ENCODE measurements at regions not wholly inside any gene's neighbourhood (a gene's known extent, or its start where the extent isn't known, plus 50 kb on each side); places are given as distances from the start of the nearest gene placed in this dataset.

GRCh38 chr5:98053170-98053569 is 720.3 kb upstream of the RGMB start:
- H3K4me3 ChIP-seq (ENCODE audit: low read depth, low read length): no peak overlapping the region
- TF ChIP-seq, protein P1, sequence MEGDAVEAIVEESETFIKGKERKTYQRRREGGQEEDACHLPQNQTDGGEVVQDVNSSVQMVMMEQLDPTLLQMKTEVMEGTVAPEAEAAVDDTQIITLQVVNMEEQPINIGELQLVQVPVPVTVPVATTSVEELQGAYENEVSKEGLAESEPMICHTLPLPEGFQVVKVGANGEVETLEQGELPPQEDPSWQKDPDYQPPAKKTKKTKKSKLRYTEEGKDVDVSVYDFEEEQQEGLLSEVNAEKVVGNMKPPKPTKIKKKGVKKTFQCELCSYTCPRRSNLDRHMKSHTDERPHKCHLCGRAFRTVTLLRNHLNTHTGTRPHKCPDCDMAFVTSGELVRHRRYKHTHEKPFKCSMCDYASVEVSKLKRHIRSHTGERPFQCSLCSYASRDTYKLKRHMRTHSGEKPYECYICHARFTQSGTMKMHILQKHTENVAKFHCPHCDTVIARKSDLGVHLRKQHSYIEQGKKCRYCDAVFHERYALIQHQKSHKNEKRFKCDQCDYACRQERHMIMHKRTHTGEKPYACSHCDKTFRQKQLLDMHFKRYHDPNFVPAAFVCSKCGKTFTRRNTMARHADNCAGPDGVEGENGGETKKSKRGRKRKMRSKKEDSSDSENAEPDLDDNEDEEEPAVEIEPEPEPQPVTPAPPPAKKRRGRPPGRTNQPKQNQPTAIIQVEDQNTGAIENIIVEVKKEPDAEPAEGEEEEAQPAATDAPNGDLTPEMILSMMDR (IDR thresholded peaks at IDR 0.05; ENCODE audit: insufficient read depth, low read length, severe bottlenecking): no peak
- FAIRE-seq: no peak
- no peaks in the 10 kb centered on the region for H3K36me3 ChIP-seq (ENCODE audit: control insufficient read depth, insufficient read depth, low read length)
- no peak for DNase-seq (ENCODE audit: low read depth)
- no peaks in the 10 kb centered on the region for H3K27me3 ChIP-seq (ENCODE audit: control insufficient read depth, insufficient read depth, low read length)

DNA sequence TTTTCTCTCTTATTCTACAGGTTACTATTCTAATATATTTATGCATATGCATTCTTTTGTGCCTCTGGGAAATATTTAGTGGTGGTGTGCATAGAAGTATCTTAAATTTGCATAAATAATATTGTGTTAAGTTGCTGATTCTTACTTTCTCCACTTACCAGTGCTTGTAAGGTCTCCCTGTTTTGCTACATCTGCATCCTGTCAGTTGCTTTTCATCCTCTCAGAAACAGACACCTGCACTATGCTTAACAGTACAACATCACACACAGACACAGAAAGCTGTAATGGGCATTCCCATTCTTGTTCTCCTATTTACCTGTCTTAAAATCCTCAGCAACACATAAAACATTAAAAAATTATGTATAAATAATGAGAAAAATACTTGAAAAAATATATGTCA is 713.3 kb upstream of the RGMB start:
- no peak for DNase-seq (ENCODE audit: low read depth)

DNA sequence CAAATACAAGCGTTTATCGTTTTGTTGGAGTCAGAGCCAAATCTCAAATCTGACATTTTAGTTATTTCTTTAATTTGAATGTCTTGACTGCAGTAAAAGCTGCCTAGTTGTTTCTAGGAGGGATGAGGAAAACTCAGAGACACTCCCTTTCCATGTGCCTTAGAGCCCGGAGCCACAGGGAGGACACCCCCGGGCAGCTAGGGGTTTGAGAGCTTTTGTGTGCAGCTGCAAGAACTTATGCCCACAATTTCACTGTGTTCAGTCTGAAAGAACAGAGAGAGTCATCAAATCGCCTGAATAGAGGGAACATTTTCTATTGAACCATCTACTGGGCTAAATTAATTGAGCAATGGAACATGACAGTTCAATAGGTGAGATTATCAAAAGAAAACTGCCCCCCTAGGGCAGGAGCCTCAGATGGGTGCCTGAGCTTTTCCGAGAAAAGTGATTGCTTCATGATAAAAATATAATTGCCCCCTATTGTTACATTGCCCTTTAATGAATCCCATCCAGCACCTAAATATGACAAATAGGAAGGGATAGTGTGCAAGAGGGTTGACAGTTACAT is 709.3 kb upstream of the RGMB start:
- Histone ChIP-seq H3K4me3 (ENCODE audit: low read depth, low read length) (no peak overlapping the region), H3K27me3 (ENCODE audit: control insufficient read depth, insufficient read depth, low read length) (no peaks in the 10 kb centered on the region), H3K36me3 (ENCODE audit: control insufficient read depth, insufficient read depth, low read length) (no peaks in the 10 kb centered on the region)
- DNase-seq (ENCODE audit: low read depth) (no peak), FAIRE-seq (no peak)
- TF ChIP-seq, protein P1 (IDR thresholded peaks at IDR 0.05; ENCODE audit: insufficient read depth, low read length, severe bottlenecking): no peak

More for the DNA sequence above, 713.3 kb upstream of the RGMB start:
- no peaks in the 10 kb centered on the region for H3K36me3 ChIP-seq (ENCODE audit: control insufficient read depth, insufficient read depth, low read length)
- no peaks in the 10 kb centered on the region for H3K27me3 ChIP-seq (ENCODE audit: control insufficient read depth, insufficient read depth, low read length)
- TF ChIP-seq, protein P1 (IDR thresholded peaks at IDR 0.05; ENCODE audit: insufficient read depth, low read length, severe bottlenecking): no peak
- FAIRE-seq: no peak
- no peak overlapping the region for H3K4me3 ChIP-seq (ENCODE audit: low read depth, low read length)

GRCh38 chr5:98065261-98065909 is 708.1 kb upstream of the RGMB start:
- Histone ChIP-seq H3K36me3 (ENCODE audit: control insufficient read depth, insufficient read depth, low read length) (no peaks in the 10 kb centered on the region), H3K4me3 (ENCODE audit: low read depth, low read length) (no peak overlapping the region), H3K27me3 (ENCODE audit: control insufficient read depth, insufficient read depth, low read length) (no peaks in the 10 kb centered on the region)
- TF ChIP-seq, protein P1 (IDR thresholded peaks at IDR 0.05; ENCODE audit: insufficient read depth, low read length, severe bottlenecking): no peak
- FAIRE-seq (no peak), DNase-seq (ENCODE audit: low read depth) (no peak)

GRCh38 chr5:98066910-98067309 is 706.6 kb upstream of the RGMB start:
- H3K36me3 ChIP-seq (ENCODE audit: control insufficient read depth, insufficient read depth, low read length): no peaks in the 10 kb centered on the region
- H3K4me3 ChIP-seq (ENCODE audit: low read depth, low read length): no peak overlapping the region
- H3K27me3 ChIP-seq (ENCODE audit: control insufficient read depth, insufficient read depth, low read length): no peaks in the 10 kb centered on the region
- no peak for FAIRE-seq
- DNase-seq (ENCODE audit: low read depth): no peak
- TF ChIP-seq, protein P1 (IDR thresholded peaks at IDR 0.05; ENCODE audit: insufficient read depth, low read length, severe bottlenecking): no peak
